RWPE2 (cell line): ENCODE measurements at regions not wholly inside any gene's neighbourhood (a gene's known extent, or its start where the extent isn't known, plus 50 kb on each side); places are given as distances from the start of the nearest gene placed in this dataset.

Experiments used
- ATAC-seq: fragments of 200-7000 bp; cut with Tn5 transposase; 3 replicates; pipeline ENCODE4 v1.9.1; 2021; ENCODE audit warnings: low read depth
- DNase-seq: peaks from one replicate; pipeline ENCODE4 v3.0.0-alpha.2; 2020; ENCODE audit warnings: low spot score
- H3K27ac ChIP-seq: fragments of 450-650 bp; 2 replicates; pipeline ENCODE4 v1.5.1; 2017; ENCODE audit warnings: mild to moderate bottlenecking; ENCODE audit not compliant: poor library complexity, severe bottlenecking
- H3K27me3 ChIP-seq: fragments of 250-450 bp; sonication (Bioruptor Pico); 2 replicates; pipeline ENCODE4 v1.5.1; 2021; ENCODE audit warnings: mild to moderate bottlenecking, moderate library complexity; ENCODE audit not compliant: insufficient read depth, poor library complexity, severe bottlenecking
- H3K36me3 ChIP-seq: fragments of 250-450 bp; sonication (Bioruptor Pico); 2 replicates; pipeline ENCODE4 v1.5.1; 2020; ENCODE audit warnings: low read depth, mild to moderate bottlenecking, moderate library complexity
- H3K4me1 ChIP-seq: fragments of 250-450 bp; sonication (Bioruptor Pico); 2 replicates; pipeline ENCODE4 v1.5.1; 2021; ENCODE audit warnings: mild to moderate bottlenecking, moderate library complexity; ENCODE audit not compliant: insufficient read depth, poor library complexity, severe bottlenecking
- H3K4me3 ChIP-seq: fragments of 250-450 bp; sonication (Bioruptor Pico); 2 replicates; pipeline ENCODE4 v1.5.1; 2021; ENCODE audit warnings: mild to moderate bottlenecking, moderate library complexity; ENCODE audit not compliant: severe bottlenecking
- H3K9me3 ChIP-seq: fragments of 250-450 bp; sonication (Bioruptor Pico); 2 replicates; pipeline ENCODE4 v1.5.1; 2021; ENCODE audit warnings: mild to moderate bottlenecking, moderate library complexity; ENCODE audit not compliant: severe bottlenecking
- CTCF ChIP-seq: fragments of 450-650 bp; IDR thresholded peaks from one replicate; pipeline ENCODE4 v1.5.1; 2017; ENCODE audit warnings: mild to moderate bottlenecking, moderate library complexity; ENCODE audit not compliant: poor library complexity, severe bottlenecking

GRCh38 chr19:31520633-31521032, 171.4 kb upstream of the TSHZ3 start:
- no peak for DNase-seq
- no peak for ATAC-seq
- Histone ChIP-seq H3K27ac (no peak overlapping the region), H3K36me3 (no peaks in the 10 kb centered on the region), H3K4me1 (no peaks in the 10 kb centered on the region), H3K27me3 (no peaks in the 10 kb centered on the region), H3K4me3 (no peak overlapping the region), H3K9me3 (peaks cover 2% of the 10 kb centered on the region)
- TF ChIP-seq CTCF, result no peak

GRCh38 chr19:31525610-31526147, 176.4 kb upstream of the TSHZ3 start:
- no peak for TF ChIP-seq CTCF
- ATAC-seq (no peak), DNase-seq (no peak)
- Histone ChIP-seq H3K27ac (no peak overlapping the region), H3K27me3 (no peaks in the 10 kb centered on the region), H3K4me1 (peaks cover 3% of the 10 kb centered on the region), H3K36me3 (no peaks in the 10 kb centered on the region), H3K9me3 (peaks cover 3% of the 10 kb centered on the region), H3K4me3 (no peak overlapping the region)

- no peak overlapping the region for H3K4me3 ChIP-seq
- DNase-seq, result no peak
- no peaks in the 10 kb centered on the region for H3K27me3 ChIP-seq
- H3K27ac ChIP-seq, result no peak overlapping the region
- TF ChIP-seq CTCF, result no peak
- no peak for ATAC-seq
- peaks cover 3% of the 10 kb centered on the region for H3K9me3 ChIP-seq
- H3K4me1 ChIP-seq, result peaks cover 3% of the 10 kb centered on the region
- no peaks in the 10 kb centered on the region for H3K36me3 ChIP-seq
Observed at GRCh38 chr19:31527443-31527842, 178.2 kb upstream of the TSHZ3 start.

DNA sequence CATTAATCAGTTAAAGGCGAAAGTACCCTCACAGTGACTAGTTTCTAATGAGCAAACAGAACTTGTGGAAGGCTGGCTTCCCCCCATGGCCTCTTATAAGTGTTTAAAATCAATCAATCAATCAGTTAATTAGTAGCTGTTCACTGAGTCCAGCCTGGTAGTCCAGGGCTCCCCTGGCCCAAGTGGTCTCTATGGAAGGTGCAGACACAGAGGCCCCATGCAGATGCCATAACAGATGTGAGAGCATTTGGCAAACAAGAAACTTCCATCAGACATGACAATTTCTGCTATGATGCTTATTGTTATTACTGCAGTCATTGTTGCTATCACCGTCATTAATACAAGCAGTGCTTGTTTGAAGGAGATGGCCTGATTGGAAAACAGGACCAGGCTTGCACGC, 179.0 kb upstream of the TSHZ3 start:
- Histone ChIP-seq H3K27me3 (no peaks in the 10 kb centered on the region), H3K27ac (no peak overlapping the region), H3K4me3 (no peak overlapping the region), H3K36me3 (no peaks in the 10 kb centered on the region), H3K4me1 (peaks cover 3% of the 10 kb centered on the region), H3K9me3 (peaks cover 3% of the 10 kb centered on the region)
- no peak for ATAC-seq
- no peak for DNase-seq
- no peak for TF ChIP-seq CTCF

GRCh38 chr19:31529121-31529520, 179.9 kb upstream of the TSHZ3 start:
- no peak for TF ChIP-seq CTCF
- DNase-seq (no peak), ATAC-seq (no peak)
- Histone ChIP-seq H3K4me1 (peaks cover 3% of the 10 kb centered on the region), H3K4me3 (no peak overlapping the region), H3K27me3 (no peaks in the 10 kb centered on the region), H3K36me3 (no peaks in the 10 kb centered on the region), H3K27ac (no peak overlapping the region), H3K9me3 (peaks cover 3% of the 10 kb centered on the region)
